PC-3 (cell line): ENCODE measurements at regions not wholly inside any gene's neighbourhood (a gene's known extent, or its start where the extent isn't known, plus 50 kb on each side); places are given as distances from the start of the nearest gene placed in this dataset.

ENCODE experiments used
- ATAC-seq: fragments of 200-7000 bp; cut with Tn5 transposase; 2 replicates; pipeline ENCODE4 v1.9.1; 2020; ENCODE audit warnings: mild to moderate bottlenecking, moderate library complexity
- BruUV-seq: library from RNA; stranded (reverse); fragments of 400-500 nt; replicated peaks from 2 replicates; lab custom pipeline; 2021; lab: Mats Ljungman, UMichigan
- CTCF ChIA-PET: fragments of 300-600 bp; sonication (Branson Sonifier 250); formaldehyde crosslinking; loops from one replicate; lab custom pipeline; 2022; ENCODE audit warnings: antibody characterized with exemption; lab: Charles Lee
- POLR2A ChIA-PET: fragments of 300-600 bp; sonication (Branson Sonifier 250); formaldehyde crosslinking; loops from one replicate; lab custom pipeline; 2022; ENCODE audit warnings: antibody characterized with exemption; ENCODE audit not compliant: unreplicated experiment; lab: Charles Lee
- DNase-seq: peaks from one replicate; pipeline ENCODE4 v3.0.0-alpha.2; 2015
- H2AFZ ChIP-seq: fragments of 300-600 bp; sonication (generic); 2 replicates; pipeline ENCODE4 v1.6.0; 2016; ENCODE audit warnings: antibody characterized with exemption, low read length
- H3F3A ChIP-seq: fragments of 300-600 bp; sonication (generic); one replicate; pipeline ENCODE4 v1.6.0; 2017; ENCODE audit warnings: antibody characterized with exemption, low read length, control low read depth, mild to moderate bottlenecking; ENCODE audit not compliant: unreplicated experiment
- H3K27ac ChIP-seq: fragments of 300-600 bp; sonication (generic); 2 replicates; pipeline ENCODE4 v1.5.1; 2016; ENCODE audit warnings: mild to moderate bottlenecking, low read length
- H3K27me3 ChIP-seq: fragments of 300-600 bp; sonication (generic); 2 replicates; pipeline ENCODE4 v1.6.1; 2016; ENCODE audit warnings: low read length, mixed read lengths
- H3K36me3 ChIP-seq: fragments of 300-600 bp; sonication (generic); 2 replicates; pipeline ENCODE4 v1.6.1; 2016; ENCODE audit warnings: low read depth, mixed run types, low read length, mixed read lengths
- H3K4me1 ChIP-seq: fragments of 300-600 bp; sonication (generic); 2 replicates; pipeline ENCODE4 v1.5.1; 2016; ENCODE audit warnings: low read length; ENCODE audit not compliant: insufficient read depth
- H3K4me2 ChIP-seq: fragments of 300-600 bp; sonication (generic); 2 replicates; pipeline ENCODE4 v1.6.0; 2016; ENCODE audit warnings: low read length
- H3K4me3 ChIP-seq: fragments of 300-600 bp; sonication (generic); 2 replicates; pipeline ENCODE4 v1.5.1; 2016; ENCODE audit warnings: mild to moderate bottlenecking, low read length, mixed read lengths
- H3K79me2 ChIP-seq: fragments of 300-600 bp; sonication (generic); 2 replicates; pipeline ENCODE4 v1.6.1; 2017; ENCODE audit warnings: low read length, mixed read lengths
- H3K9ac ChIP-seq: fragments of 300-600 bp; sonication (generic); 2 replicates; pipeline ENCODE4 v1.6.0; 2016; ENCODE audit warnings: mild to moderate bottlenecking, low read length
- H3K9me2 ChIP-seq: fragments of 300-600 bp; sonication (generic); replicated peaks from 2 replicates; pipeline ENCODE4 v1.6.1; 2016; ENCODE audit warnings: mixed run types, low read length, mixed read lengths
- H3K9me3 ChIP-seq: fragments of 300-600 bp; sonication (generic); 2 replicates; pipeline ENCODE4 v1.6.1; 2016; ENCODE audit warnings: low read length, mixed read lengths
- H4K20me1 ChIP-seq: fragments of 300-600 bp; sonication (generic); 2 replicates; pipeline ENCODE4 v1.6.1; 2016; ENCODE audit warnings: low read length, mixed read lengths
- CTCF ChIP-seq: fragments of 300-600 bp; sonication (generic); conservative IDR thresholded peaks from 2 replicates; pipeline ENCODE4 v1.5.1; 2017; ENCODE audit warnings: antibody characterized with exemption, low read depth, mild to moderate bottlenecking, low read length
- EZH2 ChIP-seq: fragments of 300-600 bp; sonication (generic); IDR thresholded peaks from one replicate; pipeline ENCODE4 v1.6.1; 2017; ENCODE audit warnings: antibody characterized with exemption, mild to moderate bottlenecking, low read length; ENCODE audit not compliant: unreplicated experiment
- EZH2phosphoT487 ChIP-seq: fragments of 300-600 bp; sonication (generic); IDR thresholded peaks from 2 replicates; pipeline ENCODE4 v1.6.1; 2018; ENCODE audit warnings: mild to moderate bottlenecking, antibody characterized with exemption, low read length, borderline replicate concordance
- intact Hi-C: fragments of 100-400 bp; cut with micrococcal nuclease; formaldehyde crosslinking; loops from 2 replicates; pipeline ENCODE4 v1.9.0; 2023

DNA sequence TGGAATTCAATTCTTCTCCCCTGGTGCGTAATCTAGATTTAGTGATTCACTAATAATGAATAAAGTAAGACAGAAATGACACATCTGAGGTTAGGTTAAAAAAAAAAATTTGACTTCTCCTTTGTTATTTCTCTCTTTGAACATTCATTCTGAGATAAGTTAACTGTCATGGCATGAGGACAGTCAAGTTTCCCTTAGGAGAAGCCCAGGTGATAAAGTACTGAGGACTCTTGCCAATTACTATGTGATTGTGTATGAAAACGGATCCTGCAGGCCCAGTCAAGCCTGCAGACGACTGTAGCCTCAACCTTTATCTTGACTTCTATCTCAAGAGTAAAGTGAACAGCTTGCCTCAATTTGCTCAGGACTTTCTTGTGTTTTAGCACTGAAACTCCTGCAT is 293.2 kb downstream of the PRR32 start:
- Histone ChIP-seq H3K9me3 (no peaks in the 10 kb centered on the region), H3K9ac (no peak overlapping the region), H4K20me1 (no peaks in the 10 kb centered on the region), H3F3A (no peaks in the 10 kb centered on the region), H3K79me2 (no peaks in the 10 kb centered on the region), H3K9me2 (no peaks in the 10 kb centered on the region), H3K36me3 (no peaks in the 10 kb centered on the region), H3K27me3 (no peaks in the 10 kb centered on the region), H3K4me3 (no peak overlapping the region), H2AFZ (no peak overlapping the region), H3K27ac (no peak overlapping the region), H3K4me1 (no peaks in the 10 kb centered on the region), H3K4me2 (no peak overlapping the region)
- BruUV-seq: no TSS peak
- ATAC-seq (no peak), DNase-seq (no peak)
- POLR2A ChIA-PET: no interaction called here
- TF ChIP-seq EZH2phosphoT487 (no peak), EZH2 (no peak), CTCF (no peak)
- CTCF ChIA-PET: no interaction called here
- intact Hi-C loops: no loop called here

DNA sequence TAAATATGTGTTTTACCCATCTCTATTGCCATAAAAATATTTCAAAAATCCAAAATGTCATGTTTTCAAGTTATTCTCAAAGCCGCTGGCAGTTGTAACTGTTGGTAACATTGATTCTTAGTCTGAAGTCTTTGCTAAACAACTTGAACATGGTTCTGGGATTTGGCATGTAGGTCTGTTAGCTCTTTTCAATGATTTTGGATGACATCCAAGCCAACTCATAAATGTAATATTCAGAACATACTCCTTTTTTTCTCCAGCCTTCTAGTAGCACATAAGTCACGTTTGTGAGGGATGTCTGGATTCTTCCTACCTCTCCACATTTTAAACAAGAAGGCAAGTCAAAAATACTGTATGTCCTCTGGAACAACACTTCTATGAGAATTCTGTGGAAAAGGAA is 305.3 kb downstream of the PRR32 start:
- Histone ChIP-seq H3K4me2 (no peak overlapping the region), H3K36me3 (no peaks in the 10 kb centered on the region), H3K4me3 (no peak overlapping the region), H4K20me1 (no peaks in the 10 kb centered on the region), H3K9ac (no peak overlapping the region), H3K9me3 (no peaks in the 10 kb centered on the region), H3K4me1 (no peaks in the 10 kb centered on the region), H3F3A (no peaks in the 10 kb centered on the region), H3K27ac (no peak overlapping the region), H3K9me2 (no peaks in the 10 kb centered on the region), H2AFZ (no peak overlapping the region), H3K27me3 (no peaks in the 10 kb centered on the region), H3K79me2 (no peaks in the 10 kb centered on the region)
- no TSS peak for BruUV-seq
- POLR2A ChIA-PET: no interaction called here
- TF ChIP-seq CTCF (no peak), EZH2phosphoT487 (no peak), EZH2 (no peak)
- DNase-seq: peak; percentile 1
- ATAC-seq: no peak
- intact Hi-C loops: no loop called here
- CTCF ChIA-PET: no interaction called here

GRCh38 chrX:127128282-127128681 is 308.8 kb downstream of the PRR32 start:
- ChIA-PET CTCF (no interaction called here), POLR2A (no interaction called here)
- no TSS peak for BruUV-seq
- Histone ChIP-seq H3F3A (no peaks in the 10 kb centered on the region), H4K20me1 (no peaks in the 10 kb centered on the region), H2AFZ (no peak overlapping the region), H3K79me2 (no peaks in the 10 kb centered on the region), H3K4me1 (no peaks in the 10 kb centered on the region), H3K36me3 (no peaks in the 10 kb centered on the region), H3K9me3 (no peaks in the 10 kb centered on the region), H3K27ac (no peak overlapping the region), H3K4me2 (no peak overlapping the region), H3K4me3 (no peak overlapping the region), H3K27me3 (no peaks in the 10 kb centered on the region), H3K9ac (no peak overlapping the region), H3K9me2 (no peaks in the 10 kb centered on the region)
- no peak for DNase-seq
- intact Hi-C loops: no loop called here
- ATAC-seq: no peak
- TF ChIP-seq EZH2phosphoT487: no peak
- TF ChIP-seq EZH2: no peak
- TF ChIP-seq CTCF: no peak
